AG09309 (cell line): ENCODE measurements at regions not wholly inside any gene's neighbourhood (a gene's known extent, or its start where the extent isn't known, plus 50 kb on each side); places are given as distances from the start of the nearest gene placed in this dataset.

Experiments
- DNase-seq: peaks from one replicate; pipeline ENCODE4 v3.0.0-alpha.2; 2010; ENCODE audit warnings: low read depth
- H3K4me3 ChIP-seq: 2 replicates; pipeline ENCODE4 v1.5.1; 2011; ENCODE audit warnings: mild to moderate bottlenecking, low read depth, low read length, moderate library complexity; ENCODE audit not compliant: control insufficient read depth
- CTCF ChIP-seq: IDR thresholded peaks from 2 replicates; pipeline ENCODE4 v1.5.1; 2011; ENCODE audit warnings: mild to moderate bottlenecking, low read depth, low read length, inconsistent platforms; ENCODE audit not compliant: insufficient read depth, control insufficient read depth; ENCODE audit errors: missing control alignments

GRCh38 chr9:38138276-38138675 lies 69.2 kb upstream of the SHB start:
- TF ChIP-seq CTCF = no peak
- DNase-seq = no peak
- no peak overlapping the region for H3K4me3 ChIP-seq

DNA sequence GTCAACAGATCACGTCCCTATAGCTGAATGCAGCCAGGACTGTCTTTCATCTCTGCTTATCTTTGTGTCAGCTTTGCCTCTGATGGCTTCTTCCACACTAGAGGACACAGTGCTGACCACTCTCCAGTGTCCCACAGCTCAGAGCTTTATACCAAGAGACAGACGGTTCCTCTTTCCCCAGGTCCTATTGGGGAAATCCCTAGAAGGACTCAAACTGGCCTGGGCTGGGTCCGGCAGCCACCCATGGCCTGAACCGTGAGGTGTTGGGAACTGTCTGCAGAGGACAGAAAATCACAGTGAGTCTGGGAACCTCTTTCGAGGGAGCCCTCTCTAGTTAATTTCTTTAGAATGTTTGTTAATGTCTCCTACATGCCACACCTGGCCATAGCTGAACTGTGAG lies 68.3 kb upstream of the SHB start:
- H3K4me3 ChIP-seq = no peak overlapping the region
- no peak for DNase-seq
- no peak for TF ChIP-seq CTCF

DNA sequence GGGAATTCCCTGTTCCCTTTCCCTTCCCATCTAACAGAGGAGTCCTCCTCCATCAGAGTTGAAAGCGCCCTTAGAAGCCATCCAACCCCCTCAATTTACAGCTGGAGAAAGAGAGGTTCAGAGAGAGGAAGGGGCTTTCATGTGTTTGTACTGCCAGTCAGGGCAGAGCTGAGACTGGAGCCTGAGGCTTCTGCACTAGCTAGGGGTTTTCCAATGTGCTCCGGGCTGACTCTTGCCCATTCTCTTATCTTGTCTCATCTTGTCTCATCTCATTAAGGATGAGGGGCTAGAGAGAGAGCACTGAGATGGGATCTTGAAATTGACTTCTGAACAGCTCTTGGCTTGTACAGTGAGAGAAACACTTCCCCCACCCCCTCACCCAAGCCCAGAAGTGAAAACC lies 67.4 kb upstream of the SHB start:
- TF ChIP-seq CTCF = no peak
- DNase-seq = no peak
- no peak overlapping the region for H3K4me3 ChIP-seq

GRCh38 chr9:38134611-38135237 lies 65.7 kb upstream of the SHB start:
- no peak for DNase-seq
- TF ChIP-seq CTCF = no peak
- H3K4me3 ChIP-seq = no peak overlapping the region

DNA sequence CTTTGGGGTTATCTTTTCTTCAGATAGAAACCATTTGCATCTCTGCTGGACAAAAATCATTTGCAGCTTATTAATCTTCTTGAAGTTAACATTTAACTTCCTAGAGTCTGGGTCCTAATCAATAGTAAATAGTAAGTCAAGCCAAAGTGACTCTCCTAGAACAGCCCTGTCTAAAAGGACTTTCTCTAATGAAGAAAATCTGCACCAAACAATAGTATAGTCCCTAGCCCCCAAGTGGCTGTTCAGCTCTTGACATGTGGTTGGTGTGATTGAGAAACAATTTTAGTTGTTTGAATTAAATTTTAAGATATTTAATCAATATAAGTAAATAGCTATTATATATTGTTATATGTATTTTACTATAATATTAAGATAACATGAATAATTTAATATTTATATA lies 64.6 kb upstream of the SHB start:
- H3K4me3 ChIP-seq = no peak overlapping the region
- DNase-seq = no peak
- TF ChIP-seq CTCF = no peak

GRCh38 chr9:38132956-38133355 lies 63.9 kb upstream of the SHB start:
- DNase-seq = no peak
- no peak overlapping the region for H3K4me3 ChIP-seq
- no peak for TF ChIP-seq CTCF

DNA sequence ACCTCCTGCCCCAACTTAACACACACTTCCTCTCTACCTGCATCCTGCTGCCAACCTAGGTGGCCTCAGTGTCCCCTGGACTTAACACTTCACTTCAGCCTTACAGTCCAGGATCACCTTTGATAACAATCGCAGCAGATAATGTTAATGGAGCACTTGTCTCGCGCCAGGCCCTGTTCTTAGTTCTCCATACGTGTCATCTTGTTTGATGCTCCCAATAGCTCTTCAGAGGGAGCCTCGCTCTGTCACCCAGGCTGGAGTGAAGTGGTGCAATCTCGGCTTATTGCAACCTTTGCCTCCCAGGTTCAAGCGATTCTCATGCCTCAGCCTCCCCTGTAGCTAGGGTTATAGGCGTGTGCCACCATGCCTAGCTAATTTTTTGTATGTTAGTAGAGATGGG lies 62.7 kb upstream of the SHB start:
- no peak for TF ChIP-seq CTCF
- DNase-seq = no peak
- H3K4me3 ChIP-seq = no peak overlapping the region
